Neural progenitor cell (in vitro differentiated cells): ENCODE measurements at regions not wholly inside any gene's neighbourhood (a gene's known extent, or its start where the extent isn't known, plus 50 kb on each side); places are given as distances from the start of the nearest gene placed in this dataset.

Source experiments
- EZH2 ChIP-seq: fragments of 200-600 bp; sonication (generic); IDR thresholded peaks from 2 replicates; pipeline ENCODE4 v1.6.1; 2017; ENCODE audit warnings: antibody characterized with exemption, mild to moderate bottlenecking, moderate library complexity
- TF ChIP-seq, protein P1 (sequence below): fragments of 200-600 bp; sonication (generic); IDR thresholded peaks from 2 replicates; pipeline ENCODE4 v1.5.1; 2017; ENCODE audit warnings: antibody characterized with exemption, mild to moderate bottlenecking

GRCh38 chr6:104580452-104580851 lies 279.3 kb downstream of the HACE1 start:
- TF ChIP-seq, protein P1, sequence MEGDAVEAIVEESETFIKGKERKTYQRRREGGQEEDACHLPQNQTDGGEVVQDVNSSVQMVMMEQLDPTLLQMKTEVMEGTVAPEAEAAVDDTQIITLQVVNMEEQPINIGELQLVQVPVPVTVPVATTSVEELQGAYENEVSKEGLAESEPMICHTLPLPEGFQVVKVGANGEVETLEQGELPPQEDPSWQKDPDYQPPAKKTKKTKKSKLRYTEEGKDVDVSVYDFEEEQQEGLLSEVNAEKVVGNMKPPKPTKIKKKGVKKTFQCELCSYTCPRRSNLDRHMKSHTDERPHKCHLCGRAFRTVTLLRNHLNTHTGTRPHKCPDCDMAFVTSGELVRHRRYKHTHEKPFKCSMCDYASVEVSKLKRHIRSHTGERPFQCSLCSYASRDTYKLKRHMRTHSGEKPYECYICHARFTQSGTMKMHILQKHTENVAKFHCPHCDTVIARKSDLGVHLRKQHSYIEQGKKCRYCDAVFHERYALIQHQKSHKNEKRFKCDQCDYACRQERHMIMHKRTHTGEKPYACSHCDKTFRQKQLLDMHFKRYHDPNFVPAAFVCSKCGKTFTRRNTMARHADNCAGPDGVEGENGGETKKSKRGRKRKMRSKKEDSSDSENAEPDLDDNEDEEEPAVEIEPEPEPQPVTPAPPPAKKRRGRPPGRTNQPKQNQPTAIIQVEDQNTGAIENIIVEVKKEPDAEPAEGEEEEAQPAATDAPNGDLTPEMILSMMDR = no peak
- TF ChIP-seq EZH2 = no peak
